Trophoblast cell (in vitro differentiated cells and primary cell): ENCODE measurements at regions not wholly inside any gene's neighbourhood (a gene's known extent, or its start where the extent isn't known, plus 50 kb on each side); places are given as distances from the start of the nearest gene placed in this dataset.

Experiments
- DNase-seq, 2 donors: peaks; one replicate each; pipeline ENCODE4 v3.0.0-alpha.2; 2016
- H2AFZ ChIP-seq: 2 replicates; pipeline ENCODE4 v1.6.1; 2013; ENCODE audit warnings: low read length, moderate library complexity, mild to moderate bottlenecking; ENCODE audit not compliant: insufficient read depth, poor library complexity
- H2AK5ac ChIP-seq: 2 replicates; pipeline ENCODE4 v1.6.1; 2013; ENCODE audit warnings: mild to moderate bottlenecking, low read length
- H2BK120ac ChIP-seq: 2 replicates; pipeline ENCODE4 v1.6.1; 2013; ENCODE audit warnings: low read length, mild to moderate bottlenecking, moderate library complexity; ENCODE audit not compliant: insufficient read depth, poor library complexity
- H2BK12ac ChIP-seq: 2 replicates; pipeline ENCODE4 v1.6.1; 2013; ENCODE audit warnings: mild to moderate bottlenecking, low read length, moderate library complexity
- H2BK5ac ChIP-seq: 2 replicates; pipeline ENCODE4 v1.6.1; 2013; ENCODE audit warnings: low read length, low read depth, moderate library complexity, mild to moderate bottlenecking; ENCODE audit not compliant: poor library complexity
- H3K14ac ChIP-seq: 2 replicates; pipeline ENCODE4 v1.6.1; 2013; ENCODE audit warnings: mild to moderate bottlenecking, low read length
- H3K18ac ChIP-seq: 2 replicates; pipeline ENCODE4 v1.6.1; 2013; ENCODE audit warnings: mild to moderate bottlenecking, low read length
- H3K23ac ChIP-seq: 2 replicates; pipeline ENCODE4 v1.6.1; 2013; ENCODE audit warnings: low read length
- H3K27ac ChIP-seq: 2 replicates; pipeline ENCODE4 v1.5.1; 2013; ENCODE audit warnings: low read depth, mild to moderate bottlenecking, inconsistent platforms, low read length, moderate library complexity
- H3K27me3 ChIP-seq: 2 replicates; pipeline ENCODE4 v1.6.1; 2013; ENCODE audit warnings: inconsistent platforms, mild to moderate bottlenecking, low read length, moderate library complexity; ENCODE audit not compliant: insufficient read depth
- H3K36me3 ChIP-seq, 2 experiments: 1 replicate in 1 of 2; 2 replicates in 1 of 2; pipeline ENCODE4 v1.6.1; 2013; ENCODE audit warnings: low read length in 2 of 2, mild to moderate bottlenecking in 2 of 2, moderate library complexity in 1 of 2; ENCODE audit not compliant: insufficient read depth in 2 of 2, control insufficient read depth in 1 of 2
- H3K4ac ChIP-seq: 2 replicates; pipeline ENCODE4 v1.6.1; 2013; ENCODE audit warnings: low read depth, mild to moderate bottlenecking, low read length, moderate library complexity
- H3K4me1 ChIP-seq, 2 experiments: 1 replicate in 1 of 2; 2 replicates in 1 of 2; pipeline ENCODE4 v1.6.1; 2013; ENCODE audit warnings: low read length in 2 of 2, mild to moderate bottlenecking in 2 of 2, moderate library complexity in 1 of 2; ENCODE audit not compliant: insufficient read depth in 2 of 2, control insufficient read depth in 1 of 2
- H3K4me2 ChIP-seq: 2 replicates; pipeline ENCODE4 v1.6.1; 2013; ENCODE audit warnings: inconsistent platforms, mild to moderate bottlenecking, low read length, moderate library complexity
- H3K4me3 ChIP-seq: 2 replicates; pipeline ENCODE4 v1.5.1; 2013; ENCODE audit warnings: mild to moderate bottlenecking, low read depth, low read length, inconsistent platforms
- H3K79me1 ChIP-seq: one replicate; pipeline ENCODE4 v1.6.1; 2013; ENCODE audit warnings: low read length
- H3K79me2 ChIP-seq: 2 replicates; pipeline ENCODE4 v1.6.1; 2013; ENCODE audit warnings: low read length, mild to moderate bottlenecking; ENCODE audit not compliant: control insufficient read depth, insufficient read depth, poor library complexity
- H3K9ac ChIP-seq: 2 replicates; pipeline ENCODE4 v1.6.1; 2013; ENCODE audit warnings: mild to moderate bottlenecking, low read length
- H3K9me3 ChIP-seq: 2 replicates; pipeline ENCODE4 v1.6.1; 2013; ENCODE audit warnings: low read depth, mild to moderate bottlenecking, control low read depth, inconsistent platforms, low read length; ENCODE audit not compliant: insufficient read depth
- H4K12ac ChIP-seq: 2 replicates; pipeline ENCODE4 v1.6.1; 2013; ENCODE audit warnings: low read depth, mild to moderate bottlenecking, low read length, moderate library complexity
- H4K8ac ChIP-seq: 2 replicates; pipeline ENCODE4 v1.6.1; 2013; ENCODE audit warnings: low read depth, mild to moderate bottlenecking, low read length, moderate library complexity
- H4K91ac ChIP-seq: one replicate; pipeline ENCODE4 v1.6.1; 2013; ENCODE audit warnings: low read depth, mild to moderate bottlenecking, low read length, moderate library complexity
- WGBS: extraction: QIAGEN DNeasy Blood & Tissue Kit; methylation state at CpG from one replicate; pipeline ENCODE4 v1.1.7; 2013; ENCODE audit warnings: missing lambda C conversion rate; ENCODE audit not compliant: insufficient read length, insufficient coverage; ENCODE audit errors: extremely low coverage; 5-methylcytosine and 5-hydroxymethylcytosine counted together

- no peak overlapping the region for H3K27ac ChIP-seq
- no peak overlapping the region for H2AFZ ChIP-seq
- WGBS = no CpG with 5 or more reads among the region's 5 CpGs
- H3K4ac ChIP-seq = no peak overlapping the region
- no peak overlapping the region for H2BK120ac ChIP-seq
- H3K4me2 ChIP-seq = no peak overlapping the region
- H3K36me3 ChIP-seq = no peaks in the 10 kb centered on the region
- H3K4me3 ChIP-seq = no peak overlapping the region
- no peak overlapping the region for H4K91ac ChIP-seq
- no peak overlapping the region for H2AK5ac ChIP-seq
- no peak overlapping the region for H3K18ac ChIP-seq
- H2BK5ac ChIP-seq = no peak overlapping the region
- no peak overlapping the region for H4K8ac ChIP-seq
- no peak overlapping the region for H4K12ac ChIP-seq
- no peaks in the 10 kb centered on the region for H3K79me1 ChIP-seq
- no peak for DNase-seq
- no peaks in the 10 kb centered on the region for H3K4me1 ChIP-seq
- no peaks in the 10 kb centered on the region for H3K9me3 ChIP-seq
- H3K23ac ChIP-seq = no peak overlapping the region
- no peaks in the 10 kb centered on the region for H3K79me2 ChIP-seq
- H3K9ac ChIP-seq = no peak overlapping the region
- H2BK12ac ChIP-seq = no peak overlapping the region
- no peaks in the 10 kb centered on the region for H3K27me3 ChIP-seq
- no peak overlapping the region for H3K14ac ChIP-seq
Measured at GRCh38 chr20:10949930-10950783, 276.4 kb upstream of the JAG1 start.

- no peak overlapping the region for H3K18ac ChIP-seq
- H3K79me1 ChIP-seq = no peaks in the 10 kb centered on the region
- no peaks in the 10 kb centered on the region for H3K27me3 ChIP-seq
- no peaks in the 10 kb centered on the region for H3K36me3 ChIP-seq
- no peaks in the 10 kb centered on the region for H3K4me1 ChIP-seq
- no peak overlapping the region for H2BK12ac ChIP-seq
- no peaks in the 10 kb centered on the region for H3K79me2 ChIP-seq
- no peak overlapping the region for H2AFZ ChIP-seq
- H3K4me2 ChIP-seq = no peak overlapping the region
- DNase-seq = no peak
- no peak overlapping the region for H3K23ac ChIP-seq
- H3K4me3 ChIP-seq = no peak overlapping the region
- no peak overlapping the region for H3K9ac ChIP-seq
- H2BK120ac ChIP-seq = no peak overlapping the region
- no peak overlapping the region for H3K27ac ChIP-seq
- H4K12ac ChIP-seq = no peak overlapping the region
- WGBS = no CpG with 5 or more reads among the region's 2 CpGs
- no peak overlapping the region for H2BK5ac ChIP-seq
- no peaks in the 10 kb centered on the region for H3K9me3 ChIP-seq
- no peak overlapping the region for H3K14ac ChIP-seq
- no peak overlapping the region for H4K8ac ChIP-seq
- H3K4ac ChIP-seq = no peak overlapping the region
- H4K91ac ChIP-seq = no peak overlapping the region
- no peak overlapping the region for H2AK5ac ChIP-seq
Measured at GRCh38 chr20:10951216-10951615, 277.4 kb upstream of the JAG1 start.

- Histone ChIP-seq H3K14ac (no peak overlapping the region), H2BK12ac (no peak overlapping the region), H2BK5ac (no peak overlapping the region), H3K27me3 (no peaks in the 10 kb centered on the region), H3K4me3 (no peak overlapping the region), H3K27ac (no peak overlapping the region), H4K8ac (no peak overlapping the region), H3K79me2 (no peaks in the 10 kb centered on the region), H2AFZ (no peak overlapping the region), H3K23ac (no peak overlapping the region), H2AK5ac (no peak overlapping the region), H3K4me2 (no peak overlapping the region), H4K91ac (no peak overlapping the region), H3K36me3 (no peaks in the 10 kb centered on the region), H2BK120ac (no peak overlapping the region), H3K9ac (no peak overlapping the region), H3K18ac (no peak overlapping the region), H3K4me1 (no peaks in the 10 kb centered on the region), H3K9me3 (no peaks in the 10 kb centered on the region), H4K12ac (no peak overlapping the region), H3K79me1 (no peaks in the 10 kb centered on the region), H3K4ac (no peak overlapping the region)
- DNase-seq = no peak
- no CpG with 5 or more reads among the region's 1 CpG for WGBS
Measured at GRCh38 chr20:10951904-10952303, 278.1 kb upstream of the JAG1 start.

GRCh38 chr20:10953437-10953836 is 279.6 kb upstream of the JAG1 start:
- Histone ChIP-seq H3K36me3 (no peaks in the 10 kb centered on the region), H2BK120ac (no peak overlapping the region), H3K4ac (no peak overlapping the region), H3K27me3 (no peaks in the 10 kb centered on the region), H2AK5ac (no peak overlapping the region), H3K79me2 (no peaks in the 10 kb centered on the region), H2BK5ac (no peak overlapping the region), H3K9me3 (no peaks in the 10 kb centered on the region), H3K79me1 (no peaks in the 10 kb centered on the region), H4K12ac (no peak overlapping the region), H3K4me2 (no peak overlapping the region), H3K27ac (no peak overlapping the region), H2BK12ac (no peak overlapping the region), H4K8ac (no peak overlapping the region), H3K14ac (no peak overlapping the region), H3K18ac (no peak overlapping the region), H3K9ac (no peak overlapping the region), H3K23ac (no peak overlapping the region), H3K4me3 (no peak overlapping the region), H4K91ac (no peak overlapping the region), H3K4me1 (no peaks in the 10 kb centered on the region), H2AFZ (no peak overlapping the region)
- DNase-seq = no peak
- WGBS = no CpG with 5 or more reads among the region's 2 CpGs
